Kidney epithelial cell (primary cell): ENCODE measurements at regions not wholly inside any gene's neighbourhood (a gene's known extent, or its start where the extent isn't known, plus 50 kb on each side); places are given as distances from the start of the nearest gene placed in this dataset.
"Not testable (repeated sequence)": the region's sequence is repeated elsewhere in the genome, so short reads cannot be mapped to it uniquely, and the experiment has no call there.

ENCODE experiments used
- DNase-seq: peaks from one replicate; pipeline ENCODE4 v3.0.0-alpha.2; 2010; ENCODE audit warnings: low read depth
- H3K27me3 ChIP-seq: 2 replicates; pipeline ENCODE4 v1.6.0; 2011; ENCODE audit warnings: low read length; ENCODE audit not compliant: control insufficient read depth, insufficient read depth
- H3K36me3 ChIP-seq: 2 replicates; pipeline ENCODE4 v1.5.1; 2011; ENCODE audit warnings: low read length; ENCODE audit not compliant: control insufficient read depth, insufficient read depth
- H3K4me3 ChIP-seq: 2 replicates; pipeline ENCODE4 v1.5.1; 2011; ENCODE audit warnings: low read depth, mild to moderate bottlenecking, control low read depth, low read length
- TF ChIP-seq, protein P1 (sequence below): IDR thresholded peaks from 2 replicates; pipeline ENCODE4 v1.5.1; 2011; ENCODE audit warnings: mild to moderate bottlenecking, moderate library complexity, low read length, control low read depth, inconsistent platforms; ENCODE audit not compliant: insufficient read depth, poor library complexity, severe bottlenecking

DNA sequence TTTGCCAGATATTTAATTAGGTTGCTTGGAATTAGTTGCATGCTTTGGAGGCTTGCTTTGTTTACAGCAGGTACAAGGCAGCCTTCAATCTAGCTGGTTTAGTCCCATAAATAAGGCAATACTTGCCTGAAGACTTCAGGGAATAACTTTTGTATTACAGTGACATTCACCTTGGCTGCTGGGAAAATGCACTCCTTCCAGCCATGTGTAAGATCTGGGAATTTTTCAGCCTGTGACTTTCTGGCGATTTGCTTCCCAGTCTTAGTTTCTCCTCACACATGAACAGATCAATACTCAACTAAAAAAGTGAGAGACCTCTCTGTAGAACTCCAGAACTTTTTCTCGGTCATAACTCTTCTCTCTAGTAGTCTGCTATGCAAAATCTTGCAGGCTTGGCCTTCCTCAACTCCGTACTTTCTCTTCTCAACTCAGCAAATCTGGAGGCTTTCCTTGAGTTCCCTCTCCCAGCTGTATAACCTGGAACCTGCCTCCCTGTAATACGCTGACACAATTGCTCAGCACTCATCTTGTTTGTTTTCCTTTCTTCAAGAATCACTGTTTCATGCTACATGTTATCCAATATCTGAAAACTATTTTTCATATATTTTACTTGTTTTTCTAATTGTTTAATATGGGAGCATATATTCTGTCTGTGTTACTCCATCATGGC, 173.0 kb downstream of the MSX2 start:
- H3K4me3 ChIP-seq: no peak overlapping the region
- TF ChIP-seq, protein P1, sequence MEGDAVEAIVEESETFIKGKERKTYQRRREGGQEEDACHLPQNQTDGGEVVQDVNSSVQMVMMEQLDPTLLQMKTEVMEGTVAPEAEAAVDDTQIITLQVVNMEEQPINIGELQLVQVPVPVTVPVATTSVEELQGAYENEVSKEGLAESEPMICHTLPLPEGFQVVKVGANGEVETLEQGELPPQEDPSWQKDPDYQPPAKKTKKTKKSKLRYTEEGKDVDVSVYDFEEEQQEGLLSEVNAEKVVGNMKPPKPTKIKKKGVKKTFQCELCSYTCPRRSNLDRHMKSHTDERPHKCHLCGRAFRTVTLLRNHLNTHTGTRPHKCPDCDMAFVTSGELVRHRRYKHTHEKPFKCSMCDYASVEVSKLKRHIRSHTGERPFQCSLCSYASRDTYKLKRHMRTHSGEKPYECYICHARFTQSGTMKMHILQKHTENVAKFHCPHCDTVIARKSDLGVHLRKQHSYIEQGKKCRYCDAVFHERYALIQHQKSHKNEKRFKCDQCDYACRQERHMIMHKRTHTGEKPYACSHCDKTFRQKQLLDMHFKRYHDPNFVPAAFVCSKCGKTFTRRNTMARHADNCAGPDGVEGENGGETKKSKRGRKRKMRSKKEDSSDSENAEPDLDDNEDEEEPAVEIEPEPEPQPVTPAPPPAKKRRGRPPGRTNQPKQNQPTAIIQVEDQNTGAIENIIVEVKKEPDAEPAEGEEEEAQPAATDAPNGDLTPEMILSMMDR: no peak
- no peaks in the 10 kb centered on the region for H3K27me3 ChIP-seq
- DNase-seq: no peak
- H3K36me3 ChIP-seq: no peaks in the 10 kb centered on the region

DNA sequence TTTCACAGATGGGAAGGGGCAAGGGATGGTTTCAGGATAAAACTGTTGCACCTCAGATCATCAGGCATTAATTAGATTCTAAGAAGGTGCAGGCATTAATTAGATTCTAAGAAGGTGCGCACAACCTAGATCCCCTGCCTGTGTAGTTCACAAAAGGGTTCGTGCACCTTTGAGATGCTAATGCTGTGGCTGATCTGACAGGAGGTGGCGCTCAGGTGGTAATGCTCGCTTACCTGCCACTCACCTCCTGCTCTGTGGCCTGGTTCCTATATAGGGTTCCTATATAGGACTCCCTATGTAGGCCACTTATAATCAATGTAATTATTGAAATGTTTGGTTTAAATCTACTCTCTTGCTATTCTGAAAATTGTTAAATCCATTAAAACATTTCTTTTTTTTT, 171.0 kb downstream of the MSX2 start:
- TF ChIP-seq, protein P1: no peak
- Histone ChIP-seq H3K4me3 (no peak overlapping the region), H3K36me3 (no peaks in the 10 kb centered on the region), H3K27me3 (no peaks in the 10 kb centered on the region)
- DNase-seq: no peak

DNA sequence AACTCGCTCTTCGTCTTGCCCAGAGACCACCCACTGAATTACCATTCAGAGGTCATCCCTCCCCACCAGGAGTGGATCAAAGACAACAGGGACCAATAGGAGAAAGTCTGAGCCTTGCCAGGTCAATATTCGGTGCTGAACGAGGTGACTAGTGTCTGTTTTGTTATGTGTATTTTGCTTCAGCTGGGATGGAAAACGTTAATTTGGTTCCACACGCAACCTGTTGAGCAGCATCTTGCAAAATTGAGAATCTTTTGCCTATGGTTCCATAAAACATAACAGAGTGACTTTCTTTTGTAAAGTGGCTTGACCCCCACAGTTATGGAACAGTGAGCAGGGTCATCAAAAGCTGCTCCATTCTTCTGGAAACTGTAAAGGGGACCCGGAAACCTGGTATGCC, 168.4 kb downstream of the MSX2 start:
- H3K27me3 ChIP-seq: no peaks in the 10 kb centered on the region
- no peak overlapping the region for H3K4me3 ChIP-seq
- H3K36me3 ChIP-seq: no peaks in the 10 kb centered on the region
- no peak for DNase-seq
- TF ChIP-seq, protein P1: no peak

DNA sequence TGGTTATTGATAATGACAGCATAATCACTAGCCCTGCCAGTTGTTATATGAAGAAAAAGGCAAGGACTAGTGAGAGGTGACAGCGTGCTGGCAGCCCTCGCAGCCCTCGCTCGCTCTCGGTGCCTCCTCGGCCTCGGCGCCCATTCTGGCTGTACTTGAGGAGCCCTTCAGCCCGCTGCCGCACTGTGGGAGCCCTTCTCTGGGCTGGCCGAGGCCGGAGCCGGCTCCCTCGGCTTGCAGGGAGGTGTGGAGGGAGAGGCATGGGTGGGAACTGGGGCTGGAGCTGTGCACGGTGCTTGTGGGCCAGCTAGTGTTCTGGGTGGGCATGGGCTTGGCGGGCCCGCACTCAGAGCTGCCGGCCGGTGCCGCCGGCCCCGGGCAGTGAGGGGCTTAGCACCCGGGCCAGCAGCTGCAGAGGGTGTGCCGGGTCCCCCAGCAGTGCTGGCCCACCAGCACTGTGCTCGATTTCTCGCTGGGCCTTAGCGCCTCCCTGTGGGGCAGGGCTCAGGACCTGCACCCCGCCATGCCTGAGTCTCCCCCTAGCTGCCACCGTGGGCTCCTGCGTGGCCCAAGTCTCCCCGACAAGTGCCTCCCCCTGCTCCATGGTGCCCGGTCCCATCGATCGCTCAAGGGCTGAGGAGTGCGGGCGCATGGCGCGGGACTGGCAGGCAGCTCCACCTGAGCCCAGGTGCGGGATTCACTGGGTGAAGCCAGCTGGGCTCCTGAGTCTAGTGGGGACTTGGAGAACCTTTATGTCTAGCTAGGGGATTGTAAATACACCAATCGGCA, 156.2 kb downstream of the MSX2 start:
- not testable (repeated sequence) for DNase-seq, H3K36me3 ChIP-seq

DNA sequence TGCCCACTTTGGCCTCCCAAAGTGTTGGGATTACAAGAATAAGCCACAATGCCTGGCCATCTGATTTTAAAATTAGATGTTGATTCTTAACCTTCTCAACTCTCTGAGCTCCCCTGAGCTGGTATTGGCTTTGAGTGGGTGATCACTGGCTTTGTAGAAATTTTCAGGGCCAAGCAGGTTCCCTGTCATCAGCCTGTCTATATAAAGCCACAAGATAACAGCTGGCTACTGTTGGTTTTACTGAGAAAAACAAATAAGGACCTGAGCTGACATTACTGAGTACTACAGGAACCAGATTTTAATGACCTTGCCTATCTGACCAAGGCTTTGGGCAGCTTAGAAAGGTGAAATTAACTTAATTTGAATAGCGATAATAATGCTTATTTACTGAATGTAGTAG, 153.6 kb downstream of the MSX2 start:
- no peaks in the 10 kb centered on the region for H3K36me3 ChIP-seq
- TF ChIP-seq, protein P1: no peak
- no peak overlapping the region for H3K4me3 ChIP-seq
- no peaks in the 10 kb centered on the region for H3K27me3 ChIP-seq
- DNase-seq: no peak

More for the DNA sequence above, 156.2 kb downstream of the MSX2 start:
- not testable (repeated sequence) for H3K4me3 ChIP-seq, H3K27me3 ChIP-seq

DNA sequence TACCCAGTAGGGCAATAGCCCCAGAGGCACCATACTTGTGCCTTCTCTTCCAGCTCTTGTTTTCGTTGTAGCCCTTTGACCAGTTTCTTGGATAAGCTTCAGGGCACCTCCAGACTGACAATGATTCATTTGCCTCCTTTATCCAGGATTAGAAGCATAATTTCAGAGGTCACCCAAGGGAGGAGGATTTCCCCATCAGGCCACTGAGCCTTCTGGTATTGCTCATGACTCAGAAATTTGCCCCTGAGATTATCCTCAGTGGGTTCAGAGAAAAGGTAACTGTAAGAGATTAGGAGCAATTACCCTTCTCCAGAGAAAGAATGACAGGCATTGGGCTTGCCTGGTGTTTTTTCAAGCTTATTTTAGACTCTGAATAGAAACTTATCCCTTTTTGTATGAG, 147.9 kb downstream of the MSX2 start:
- Histone ChIP-seq H3K36me3 (no peaks in the 10 kb centered on the region), H3K4me3 (no peak overlapping the region), H3K27me3 (no peaks in the 10 kb centered on the region)
- DNase-seq: no peak
- TF ChIP-seq, protein P1: no peak
